ENCODE measurements at regions not wholly inside any gene's neighbourhood (a gene's known extent, or its start where the extent isn't known, plus 50 kb on each side); places are given as distances from the start of the nearest gene placed in this dataset.
"Not testable (repeated sequence)": the region's sequence is repeated elsewhere in the genome, so short reads cannot be mapped to it uniquely, and the experiment has no call there.

- ATAC-seq (ENCODE audit: low read depth), result no peak
- no peak for TF ChIP-seq CTCF (IDR thresholded peaks at IDR 0.05; ENCODE audit: poor library complexity, severe bottlenecking)
- no peaks in the 10 kb centered on the region for H3K36me3 ChIP-seq (ENCODE audit: low read depth)
- no peaks in the 10 kb centered on the region for H3K27me3 ChIP-seq (ENCODE audit: insufficient read depth, poor library complexity, severe bottlenecking)
- no peaks in the 10 kb centered on the region for H3K9me3 ChIP-seq (ENCODE audit: severe bottlenecking)
- no peak overlapping the region for H3K4me3 ChIP-seq (ENCODE audit: severe bottlenecking)
- H3K4me1 ChIP-seq (ENCODE audit: insufficient read depth, poor library complexity, severe bottlenecking), result no peaks in the 10 kb centered on the region
- DNase-seq (ENCODE audit: low spot score), result no peak
- H3K27ac ChIP-seq (ENCODE audit: poor library complexity, severe bottlenecking), result no peak overlapping the region
Observed at GRCh38 chr4:162767083-162767482, 399.6 kb downstream of the NAF1 start.

GRCh38 chr4:162761965-162762364, 404.7 kb downstream of the NAF1 start:
- no peak for ATAC-seq (ENCODE audit: low read depth)
- H3K4me3 ChIP-seq (ENCODE audit: severe bottlenecking), result no peak overlapping the region
- H3K9me3 ChIP-seq (ENCODE audit: severe bottlenecking), result no peaks in the 10 kb centered on the region
- no peak for DNase-seq (ENCODE audit: low spot score)
- no peaks in the 10 kb centered on the region for H3K4me1 ChIP-seq (ENCODE audit: insufficient read depth, poor library complexity, severe bottlenecking)
- no peak overlapping the region for H3K27ac ChIP-seq (ENCODE audit: poor library complexity, severe bottlenecking)
- no peaks in the 10 kb centered on the region for H3K36me3 ChIP-seq (ENCODE audit: low read depth)
- no peak for TF ChIP-seq CTCF (IDR thresholded peaks at IDR 0.05; ENCODE audit: poor library complexity, severe bottlenecking)
- H3K27me3 ChIP-seq (ENCODE audit: insufficient read depth, poor library complexity, severe bottlenecking), result no peaks in the 10 kb centered on the region

GRCh38 chr4:162740228-162740627, 426.5 kb downstream of the NAF1 start:
- not testable (repeated sequence) for H3K27ac ChIP-seq (ENCODE audit: poor library complexity, severe bottlenecking); DNase-seq (ENCODE audit: low spot score); ATAC-seq (ENCODE audit: low read depth); H3K4me1 ChIP-seq (ENCODE audit: insufficient read depth, poor library complexity, severe bottlenecking); H3K36me3 ChIP-seq (ENCODE audit: low read depth); H3K9me3 ChIP-seq (ENCODE audit: severe bottlenecking); H3K4me3 ChIP-seq (ENCODE audit: severe bottlenecking); H3K27me3 ChIP-seq (ENCODE audit: insufficient read depth, poor library complexity, severe bottlenecking)

GRCh38 chr4:162739596-162739995, 427.1 kb downstream of the NAF1 start:
- H3K4me3 ChIP-seq (ENCODE audit: severe bottlenecking); H3K4me1 ChIP-seq (ENCODE audit: insufficient read depth, poor library complexity, severe bottlenecking); H3K27me3 ChIP-seq (ENCODE audit: insufficient read depth, poor library complexity, severe bottlenecking); DNase-seq (ENCODE audit: low spot score); ATAC-seq (ENCODE audit: low read depth); H3K36me3 ChIP-seq (ENCODE audit: low read depth); H3K27ac ChIP-seq (ENCODE audit: poor library complexity, severe bottlenecking); H3K9me3 ChIP-seq (ENCODE audit: severe bottlenecking): not testable (repeated sequence)

GRCh38 chr4:162732876-162733275, 433.8 kb downstream of the NAF1 start:
- no peak for ATAC-seq (ENCODE audit: low read depth)
- Histone ChIP-seq H3K36me3 (ENCODE audit: low read depth) (no peaks in the 10 kb centered on the region), H3K4me1 (ENCODE audit: insufficient read depth, poor library complexity, severe bottlenecking) (no peaks in the 10 kb centered on the region), H3K4me3 (ENCODE audit: severe bottlenecking) (no peak overlapping the region), H3K27me3 (ENCODE audit: insufficient read depth, poor library complexity, severe bottlenecking) (no peaks in the 10 kb centered on the region), H3K9me3 (ENCODE audit: severe bottlenecking) (no peaks in the 10 kb centered on the region), H3K27ac (ENCODE audit: poor library complexity, severe bottlenecking) (no peak overlapping the region)
- TF ChIP-seq CTCF (IDR thresholded peaks at IDR 0.05; ENCODE audit: poor library complexity, severe bottlenecking), result no peak
- DNase-seq (ENCODE audit: low spot score), result no peak

GRCh38 chr4:162727766-162728165, 438.9 kb downstream of the NAF1 start:
- ATAC-seq (ENCODE audit: low read depth), result no peak
- no peak for DNase-seq (ENCODE audit: low spot score)
- no peak for TF ChIP-seq CTCF (IDR thresholded peaks at IDR 0.05; ENCODE audit: poor library complexity, severe bottlenecking)
- Histone ChIP-seq H3K27me3 (ENCODE audit: insufficient read depth, poor library complexity, severe bottlenecking) (no peaks in the 10 kb centered on the region), H3K9me3 (ENCODE audit: severe bottlenecking) (no peaks in the 10 kb centered on the region), H3K4me3 (ENCODE audit: severe bottlenecking) (no peak overlapping the region), H3K4me1 (ENCODE audit: insufficient read depth, poor library complexity, severe bottlenecking) (no peaks in the 10 kb centered on the region), H3K27ac (ENCODE audit: poor library complexity, severe bottlenecking) (no peak overlapping the region), H3K36me3 (ENCODE audit: low read depth) (no peaks in the 10 kb centered on the region)

All from RWPE2 (cell line).